Activated naive CD4-positive, alpha-beta T cell treated with anti-CD3 and anti-CD28 coated beads for 36 hours (primary cell): ENCODE measurements at regions not wholly inside any gene's neighbourhood (a gene's known extent, or its start where the extent isn't known, plus 50 kb on each side); places are given as distances from the start of the nearest gene placed in this dataset.

Source experiments
- CTCF ChIA-PET: fragments of 350-600 bp; sonication (Branson Sonifier 250); formaldehyde crosslinking; loops from one replicate; lab custom pipeline; 2021; ENCODE audit warnings: antibody characterized with exemption; lab: Charles Lee
- DNase-seq: peaks from one replicate; pipeline ENCODE4 v3.0.0-alpha.2; 2020
- H3K27ac Mint-ChIP-seq: one replicate; pipeline ENCODE4 v1.8.0; 2021; ENCODE audit warnings: mild to moderate bottlenecking, mixed read lengths
- H3K27me3 Mint-ChIP-seq: one replicate; pipeline ENCODE4 v1.8.0; 2021; ENCODE audit warnings: low read depth, mixed read lengths
- H3K36me3 Mint-ChIP-seq: one replicate; pipeline ENCODE4 v1.8.0; 2021; ENCODE audit warnings: low read depth, mixed read lengths
- H3K4me1 Mint-ChIP-seq: one replicate; pipeline ENCODE4 v1.8.0; 2021; ENCODE audit warnings: low read depth, mixed read lengths
- H3K4me3 Mint-ChIP-seq: one replicate; pipeline ENCODE4 v1.8.0; 2021; ENCODE audit warnings: mild to moderate bottlenecking, moderate library complexity, mixed read lengths
- H3K9me3 Mint-ChIP-seq: one replicate; pipeline ENCODE4 v1.8.0; 2021; ENCODE audit warnings: mixed read lengths
- intact Hi-C: fragments of 100-400 bp; cut with micrococcal nuclease; formaldehyde crosslinking; loops from one replicate; pipeline ENCODE4 v1.15.1; 2023

DNA sequence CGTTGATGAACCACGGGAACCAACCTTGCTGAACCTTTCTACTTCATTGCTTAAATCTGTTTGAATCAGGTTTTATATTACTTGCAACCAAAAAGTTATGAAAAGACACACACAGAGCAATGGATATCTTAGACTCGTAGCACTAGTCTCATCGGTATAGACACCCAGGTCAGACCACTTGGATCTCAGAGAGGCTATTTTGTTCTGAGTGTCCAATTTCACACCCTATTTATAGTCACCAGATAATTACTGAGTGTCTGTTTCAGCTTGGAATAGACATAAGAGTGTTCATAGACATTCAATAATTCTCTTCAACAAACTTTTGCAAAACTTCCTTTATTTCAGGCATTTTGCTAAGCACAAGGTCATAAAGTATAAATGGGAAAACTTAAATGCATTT lies 145.4 kb upstream of the EGFLAM start:
- Mint-ChIP-seq H3K9me3 (no peaks in the 10 kb centered on the region), H3K4me3 (no peak overlapping the region), H3K4me1 (no peaks in the 10 kb centered on the region), H3K27me3 (peaks cover 3% of the 10 kb centered on the region), H3K36me3 (no peaks in the 10 kb centered on the region), H3K27ac (no peak overlapping the region)
- no peak for DNase-seq
- CTCF ChIA-PET, result no interaction called here
- intact Hi-C loops, result no loop called here

DNA sequence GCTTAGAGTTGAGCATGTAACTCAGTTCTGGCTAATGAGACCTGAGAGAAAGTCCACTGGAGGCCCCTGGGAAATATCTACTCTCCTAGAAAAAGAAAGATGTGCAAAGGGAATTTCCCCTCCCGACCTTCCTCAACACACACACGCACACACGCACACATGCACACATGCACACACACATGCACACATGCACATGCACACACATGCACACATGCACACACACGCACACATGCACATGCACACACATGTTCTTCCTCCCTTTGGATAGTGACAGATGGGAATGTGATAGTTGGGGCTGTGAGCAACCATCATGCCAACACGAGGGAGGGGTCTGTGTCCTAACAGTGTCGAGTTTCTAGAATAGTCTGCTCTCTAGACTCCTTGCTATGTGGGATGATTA lies 148.2 kb upstream of the EGFLAM start:
- H3K27me3 Mint-ChIP-seq, result no peaks in the 10 kb centered on the region
- H3K4me1 Mint-ChIP-seq, result no peaks in the 10 kb centered on the region
- no peak for DNase-seq
- H3K9me3 Mint-ChIP-seq, result no peaks in the 10 kb centered on the region
- intact Hi-C loops, result no loop called here
- CTCF ChIA-PET, result no interaction called here
- no peak overlapping the region for H3K27ac Mint-ChIP-seq
- H3K4me3 Mint-ChIP-seq, result no peak overlapping the region
- no peaks in the 10 kb centered on the region for H3K36me3 Mint-ChIP-seq

DNA sequence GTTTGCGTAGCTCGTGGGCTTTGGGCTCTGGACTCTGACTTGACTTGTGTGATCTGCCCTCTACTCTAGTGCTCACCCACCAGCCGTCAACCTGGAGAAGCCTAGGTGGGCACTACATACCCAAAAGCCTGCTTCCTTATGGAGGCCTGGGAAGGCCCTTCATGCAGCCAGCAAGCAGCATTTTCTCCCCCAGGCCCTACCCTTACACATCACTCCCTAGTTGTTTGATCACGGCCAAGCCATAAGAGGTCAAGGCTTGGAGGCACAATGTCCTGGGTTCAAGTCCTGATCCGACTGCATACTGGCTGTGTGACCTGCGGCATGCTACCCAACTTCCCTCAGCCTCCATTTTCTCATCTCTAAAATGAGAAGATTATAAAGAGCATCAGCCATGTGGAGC lies 151.3 kb upstream of the EGFLAM start:
- no peaks in the 10 kb centered on the region for H3K4me1 Mint-ChIP-seq
- CTCF ChIA-PET, result interaction anchor here (1.5 kb wide), 1 partner anchor 8 kb away, joined by 4 read pairs; no protein-coding TSS in a partner anchor

DNA sequence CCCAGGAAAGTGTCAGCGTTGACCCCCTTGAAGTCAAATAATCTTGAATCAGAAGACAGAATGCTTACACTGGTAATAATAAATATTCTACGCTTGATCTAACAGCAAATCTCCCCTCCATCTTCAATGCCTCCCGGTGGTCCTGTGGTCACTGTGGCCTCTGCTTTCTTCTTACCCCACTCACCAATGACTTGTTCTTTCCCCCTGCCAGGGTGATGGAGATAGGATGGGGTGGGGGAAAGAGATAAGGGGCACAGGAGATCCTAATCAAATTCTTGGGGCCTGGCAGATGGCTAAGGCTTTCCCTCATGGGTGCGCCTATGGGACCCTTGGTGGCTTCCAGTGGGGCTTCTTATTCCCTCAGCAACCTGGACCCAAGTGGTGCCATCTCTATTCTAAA lies 152.6 kb upstream of the EGFLAM start:
- CTCF ChIA-PET, result no interaction called here
- H3K27ac Mint-ChIP-seq, result no peak overlapping the region
- no peak for DNase-seq
- H3K4me1 Mint-ChIP-seq, result no peaks in the 10 kb centered on the region
- H3K4me3 Mint-ChIP-seq, result no peak overlapping the region
- H3K36me3 Mint-ChIP-seq, result no peaks in the 10 kb centered on the region
- H3K27me3 Mint-ChIP-seq, result no peaks in the 10 kb centered on the region
- no peaks in the 10 kb centered on the region for H3K9me3 Mint-ChIP-seq
- intact Hi-C loops, result no loop called here

More for the DNA sequence above, 151.3 kb upstream of the EGFLAM start:
- H3K9me3 Mint-ChIP-seq, result no peaks in the 10 kb centered on the region
- intact Hi-C loops, result no loop called here
- no peaks in the 10 kb centered on the region for H3K36me3 Mint-ChIP-seq
- H3K4me3 Mint-ChIP-seq, result no peak overlapping the region
- no peak overlapping the region for H3K27ac Mint-ChIP-seq
- DNase-seq, result no peak
- H3K27me3 Mint-ChIP-seq, result no peaks in the 10 kb centered on the region

DNA sequence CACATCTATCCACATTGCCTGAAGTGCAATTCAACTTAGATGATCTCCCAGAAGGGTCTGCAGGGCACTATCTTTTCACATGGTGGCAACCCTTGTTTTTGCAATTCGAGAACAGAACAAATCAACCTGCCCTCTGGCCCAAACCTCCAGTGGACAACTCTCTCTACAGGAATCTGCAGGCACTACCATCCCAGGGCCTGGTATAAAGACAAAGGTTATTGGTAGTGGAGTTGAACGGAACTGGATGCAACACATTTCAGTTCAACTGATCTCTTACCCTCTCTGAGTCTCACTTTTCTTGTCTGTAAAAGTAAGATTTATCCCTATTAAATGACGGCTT lies 153.2 kb upstream of the EGFLAM start:
- H3K36me3 Mint-ChIP-seq, result no peaks in the 10 kb centered on the region
- H3K27ac Mint-ChIP-seq, result no peak overlapping the region
- H3K27me3 Mint-ChIP-seq, result no peaks in the 10 kb centered on the region
- no peak overlapping the region for H3K4me3 Mint-ChIP-seq
- no peaks in the 10 kb centered on the region for H3K9me3 Mint-ChIP-seq
- no peaks in the 10 kb centered on the region for H3K4me1 Mint-ChIP-seq
- CTCF ChIA-PET, result no interaction called here
- intact Hi-C loops, result no loop called here
- no peak for DNase-seq

DNA sequence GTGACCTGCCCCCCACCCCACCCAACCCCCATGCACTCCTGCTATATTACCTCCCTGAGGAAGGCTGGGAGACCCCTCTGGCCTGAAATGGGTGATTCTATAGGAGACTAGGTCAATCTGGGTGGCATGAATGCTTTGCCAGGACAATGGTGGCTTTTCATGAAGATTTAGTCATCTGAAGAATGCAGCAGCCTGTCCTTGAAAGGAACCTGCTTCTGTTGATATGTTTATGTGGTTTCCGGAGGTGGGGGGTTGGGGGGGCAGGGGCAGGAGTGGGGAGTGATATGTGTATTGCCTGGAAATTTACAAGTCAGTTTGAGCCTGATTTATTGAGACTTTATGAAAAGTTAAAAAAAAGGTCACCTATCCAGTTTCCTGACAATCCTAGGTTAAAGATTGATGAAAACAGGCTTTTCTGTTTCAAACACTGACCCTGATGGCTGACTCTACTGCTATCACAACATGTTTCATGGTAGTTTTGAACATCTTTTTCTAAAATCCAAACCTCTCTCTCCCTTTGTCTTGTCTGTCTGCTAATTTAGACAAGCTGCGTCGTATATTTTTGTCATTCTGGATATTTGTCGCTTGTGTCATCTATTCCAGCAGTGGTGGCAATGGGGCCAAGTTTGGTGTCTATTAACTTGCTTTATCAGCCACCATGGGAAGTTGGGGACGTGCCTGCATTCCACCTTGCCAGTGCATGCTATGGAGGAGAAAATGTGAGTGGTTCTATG lies 153.7 kb upstream of the EGFLAM start:
- Mint-ChIP-seq H3K36me3 (no peaks in the 10 kb centered on the region), H3K27ac (no peak overlapping the region), H3K27me3 (no peaks in the 10 kb centered on the region), H3K4me1 (no peaks in the 10 kb centered on the region), H3K9me3 (no peaks in the 10 kb centered on the region), H3K4me3 (no peak overlapping the region)
- intact Hi-C loops, result no loop called here
- CTCF ChIA-PET, result no interaction called here
- no peak for DNase-seq

DNA sequence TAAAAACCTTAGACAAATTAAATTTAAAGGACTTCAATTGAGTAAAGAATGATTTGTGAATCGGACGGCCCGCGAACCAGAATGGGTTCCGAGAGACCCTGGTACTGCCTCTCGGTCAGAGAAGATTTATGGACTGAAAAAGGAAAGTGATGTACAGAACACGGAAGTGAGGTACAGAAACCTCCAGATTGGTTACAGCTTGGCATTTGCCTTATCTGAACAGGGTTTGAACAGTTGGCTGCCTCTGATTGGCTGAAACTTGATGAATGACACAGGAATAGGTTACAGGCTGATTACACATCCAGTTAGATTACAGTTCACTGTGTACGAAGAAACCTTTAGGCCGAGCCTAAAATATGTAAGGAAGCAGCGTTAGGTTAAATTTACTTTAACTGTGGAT lies 156.5 kb upstream of the EGFLAM start:
- CTCF ChIA-PET, result no interaction called here
- Mint-ChIP-seq H3K4me1 (no peaks in the 10 kb centered on the region), H3K27ac (no peak overlapping the region), H3K4me3 (no peak overlapping the region), H3K27me3 (no peaks in the 10 kb centered on the region), H3K9me3 (no peaks in the 10 kb centered on the region), H3K36me3 (no peaks in the 10 kb centered on the region)
- intact Hi-C loops, result no loop called here
- DNase-seq, result no peak

DNA sequence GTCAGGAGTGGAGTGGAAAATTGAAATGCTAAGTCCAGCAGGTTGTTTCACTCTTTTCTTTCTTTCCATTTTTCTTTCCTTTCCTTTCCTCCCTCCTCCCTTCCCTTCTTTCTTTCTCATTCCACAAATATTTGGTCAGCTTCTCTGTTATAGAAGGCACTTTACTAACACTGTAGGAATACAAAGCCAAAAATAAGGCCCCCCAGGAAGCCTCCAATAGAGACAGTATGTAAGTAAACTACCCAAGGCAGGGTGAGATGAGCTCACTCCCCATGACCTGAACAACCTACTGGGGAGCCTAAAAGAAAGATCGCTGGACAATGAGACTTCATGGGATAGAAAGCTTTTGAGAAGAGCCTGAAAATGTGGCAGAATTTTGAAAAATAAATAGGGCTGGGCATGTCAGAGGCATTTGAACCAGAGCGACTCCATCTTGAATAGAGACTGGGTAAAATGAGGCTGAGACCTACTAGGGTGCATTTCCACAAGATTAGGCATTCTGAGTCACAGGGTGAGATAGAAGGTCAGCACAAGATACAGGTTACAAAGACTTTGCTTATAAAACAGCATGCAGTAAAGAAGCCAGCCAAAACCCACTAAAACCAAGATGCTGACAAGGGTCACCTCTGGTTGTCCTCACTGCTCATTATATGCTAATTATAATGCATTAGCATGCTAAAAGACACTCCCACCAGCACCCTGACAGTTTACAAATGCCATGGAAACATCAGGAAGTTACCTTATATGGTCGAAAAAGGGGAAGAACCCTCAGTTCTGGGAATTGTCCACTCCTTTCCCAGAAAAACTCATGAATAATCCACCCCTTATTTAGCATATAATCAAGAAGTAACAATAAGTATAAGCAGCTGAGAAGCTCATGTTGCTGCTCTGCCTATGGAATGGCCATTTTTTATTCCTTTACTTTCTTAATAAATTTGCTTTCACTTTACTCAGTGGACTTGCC lies 158.9 kb upstream of the EGFLAM start:
- no peaks in the 10 kb centered on the region for H3K36me3 Mint-ChIP-seq
- intact Hi-C loops, result no loop called here
- H3K9me3 Mint-ChIP-seq, result no peaks in the 10 kb centered on the region
- H3K27me3 Mint-ChIP-seq, result peaks cover 2% of the 10 kb centered on the region
- CTCF ChIA-PET, result interaction anchor here (0.6 to 1.1 kb wide), 2 partner anchors 8 to 726 kb away, joined by 3 to 4 read pairs; no protein-coding TSS in a partner anchor
- H3K4me1 Mint-ChIP-seq, result no peaks in the 10 kb centered on the region
- no peak overlapping the region for H3K27ac Mint-ChIP-seq
- no peak for DNase-seq
- H3K4me3 Mint-ChIP-seq, result no peak overlapping the region

DNA sequence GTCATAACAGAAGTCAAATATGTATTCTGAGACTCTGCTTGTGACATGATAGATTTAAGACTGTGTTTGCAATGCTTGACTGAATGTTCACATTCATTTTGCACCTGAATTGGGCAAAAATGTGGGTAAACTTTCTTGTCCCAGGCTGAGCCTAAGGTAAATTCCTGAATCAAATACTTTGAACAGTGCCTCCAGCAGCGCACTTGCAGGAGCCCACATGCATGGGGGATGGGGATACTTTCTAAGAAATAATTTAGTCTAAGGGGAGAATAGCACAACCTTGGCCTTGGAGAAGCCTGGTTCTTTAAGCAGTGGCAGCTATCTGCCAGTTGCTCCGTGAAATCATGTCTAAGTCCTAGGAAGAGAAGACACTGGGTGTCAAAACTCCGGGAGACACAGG lies 163.5 kb upstream of the EGFLAM start:
- CTCF ChIA-PET, result no interaction called here
- no peak for DNase-seq
- Mint-ChIP-seq H3K9me3 (no peaks in the 10 kb centered on the region), H3K4me1 (no peaks in the 10 kb centered on the region), H3K4me3 (no peak overlapping the region), H3K27ac (no peak overlapping the region), H3K36me3 (no peaks in the 10 kb centered on the region), H3K27me3 (peaks cover 6% of the 10 kb centered on the region)
- intact Hi-C loops, result no loop called here

DNA sequence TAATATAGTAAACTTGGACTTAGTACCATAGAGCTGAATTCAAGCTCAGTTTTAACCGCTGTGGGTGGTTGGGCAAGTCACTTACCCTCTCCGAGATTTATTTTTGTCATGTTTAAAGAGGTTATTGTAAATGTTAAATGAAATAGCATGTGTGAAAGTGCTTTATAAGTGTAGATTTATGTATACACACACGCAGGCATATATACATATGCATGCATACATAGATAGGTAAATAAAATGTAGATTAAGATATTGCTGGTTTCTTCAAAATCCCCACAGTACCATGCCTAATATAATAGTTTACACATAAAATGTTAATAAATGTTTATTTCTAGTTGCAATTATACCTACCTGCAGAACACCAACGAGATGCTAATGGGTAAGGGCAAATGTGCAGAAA lies 164.5 kb upstream of the EGFLAM start:
- intact Hi-C loops, result no loop called here
- Mint-ChIP-seq H3K4me3 (no peak overlapping the region), H3K9me3 (no peaks in the 10 kb centered on the region), H3K27ac (no peak overlapping the region), H3K4me1 (no peaks in the 10 kb centered on the region), H3K36me3 (no peaks in the 10 kb centered on the region), H3K27me3 (peaks cover 6% of the 10 kb centered on the region)
- no peak for DNase-seq
- CTCF ChIA-PET, result interaction anchor here (0.9 kb wide), 1 partner anchor 99 kb away, joined by 3 read pairs; no protein-coding TSS in a partner anchor

DNA sequence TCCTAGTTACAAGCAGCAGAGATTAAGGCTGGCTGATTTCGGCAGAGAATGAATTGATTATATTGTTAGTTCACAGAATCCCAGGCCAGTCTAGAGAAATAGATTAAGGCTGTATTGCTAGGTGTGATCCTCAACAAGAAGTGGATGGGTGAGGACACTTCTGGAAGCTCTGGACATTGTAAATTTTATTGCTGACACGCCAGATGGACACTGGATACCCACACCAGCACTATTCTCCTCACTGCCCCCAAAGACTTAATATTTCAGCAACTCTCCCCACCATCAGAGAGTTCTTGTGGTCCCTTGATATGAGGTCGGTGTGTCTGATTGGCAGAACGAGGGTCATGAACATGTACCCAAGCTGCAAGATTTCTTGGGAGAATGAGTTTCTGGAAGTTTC lies 171.6 kb upstream of the EGFLAM start:
- Mint-ChIP-seq H3K36me3 (no peaks in the 10 kb centered on the region), H3K27ac (no peak overlapping the region), H3K27me3 (no peaks in the 10 kb centered on the region), H3K9me3 (no peaks in the 10 kb centered on the region), H3K4me3 (no peak overlapping the region), H3K4me1 (no peaks in the 10 kb centered on the region)
- CTCF ChIA-PET, result no interaction called here
- DNase-seq, result no peak
- intact Hi-C loops, result no loop called here

DNA sequence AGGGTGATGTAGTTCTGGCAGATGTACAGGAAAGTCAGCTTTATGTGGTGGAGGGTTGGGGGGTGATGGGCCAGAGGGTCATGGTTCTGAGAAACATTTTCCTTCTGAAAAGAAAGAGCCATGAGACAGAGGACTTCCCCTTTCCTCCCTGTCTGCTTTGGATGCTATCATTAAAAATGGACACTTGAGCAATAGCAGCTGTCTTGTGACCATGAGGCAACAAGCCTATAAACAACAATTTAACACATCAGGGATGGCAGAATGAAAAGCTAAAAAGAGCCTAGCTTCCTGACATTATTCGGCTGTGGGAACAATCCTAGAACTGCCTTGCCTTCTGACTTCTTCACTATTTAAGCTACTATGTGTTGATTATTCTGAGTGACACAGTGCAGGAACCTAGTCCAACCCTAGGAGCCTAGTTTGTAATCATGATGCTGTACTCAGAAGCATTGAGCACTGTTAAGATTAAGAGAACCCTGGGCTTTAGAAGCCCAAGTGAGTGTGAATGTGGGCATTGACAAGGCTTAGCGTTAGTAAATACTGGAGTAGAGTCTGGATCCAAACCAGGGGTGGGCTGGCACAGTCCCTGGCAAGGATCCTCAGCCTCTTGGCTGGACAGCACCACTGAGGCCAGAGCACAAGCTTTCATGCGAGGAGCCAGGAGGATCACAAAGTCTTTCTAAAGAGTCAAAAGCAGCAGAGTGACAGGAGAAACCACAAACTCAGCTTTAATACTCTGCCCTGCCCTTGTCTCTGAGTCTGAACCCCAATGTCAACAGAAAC lies 178.5 kb upstream of the EGFLAM start:
- H3K27ac Mint-ChIP-seq, result no peak overlapping the region
- no peaks in the 10 kb centered on the region for H3K36me3 Mint-ChIP-seq
- H3K4me1 Mint-ChIP-seq, result no peaks in the 10 kb centered on the region
- no peak for DNase-seq
- CTCF ChIA-PET, result no interaction called here
- intact Hi-C loops, result no loop called here
- no peaks in the 10 kb centered on the region for H3K9me3 Mint-ChIP-seq
- no peaks in the 10 kb centered on the region for H3K27me3 Mint-ChIP-seq
- no peak overlapping the region for H3K4me3 Mint-ChIP-seq
